GM12878 (cell line): ENCODE measurements at regions not wholly inside any gene's neighbourhood (a gene's known extent, or its start where the extent isn't known, plus 50 kb on each side); places are given as distances from the start of the nearest gene placed in this dataset.

ENCODE experiments used
- ATAC-seq: fragments of 200-7000 bp; cut with Tn5 transposase; 3 replicates; pipeline ENCODE4 v1.9.1; 2020; ENCODE audit warnings: mild to moderate bottlenecking, moderate library complexity
- BruUV-seq: library from RNA; stranded (reverse); fragments of 400-500 nt; replicated peaks from 2 replicates; lab custom pipeline; 2021; lab: Mats Ljungman, UMichigan
- CTCF ChIA-PET: fragments of 300-600 bp; sonication (Branson Sonifier 250); formaldehyde crosslinking; extraction: SDS; loops from one replicate; lab custom pipeline; 2021; ENCODE audit warnings: inconsistent platforms; lab: Yijun Ruan, JAX
- POLR2A ChIA-PET: fragments of 350-600 bp; formaldehyde crosslinking; extraction: SDS; loops from one replicate; lab custom pipeline; 2021; ENCODE audit warnings: inconsistent platforms; lab: Charles Lee
- RAD21 ChIA-PET: fragments of 300-600 bp; sonication (Branson Sonifier 250); formaldehyde crosslinking; loops from one replicate; lab custom pipeline; 2023; ENCODE audit warnings: antibody characterized with exemption; ENCODE audit not compliant: unreplicated experiment; lab: Charles Lee
- SMC1A ChIA-PET: fragments of 300-600 bp; sonication (Branson Sonifier 250); formaldehyde crosslinking; loops from one replicate; lab custom pipeline; 2023; ENCODE audit not compliant: unreplicated experiment, uncharacterized antibody; lab: Charles Lee
- DNase-seq: peaks from one replicate; pipeline ENCODE4 v3.0.0-alpha.2; 2011; ENCODE audit warnings: low read depth, low spot score
- FAIRE-seq: peaks from 3 replicates; lab custom pipeline; 2011; peaks lifted over from hg19 to GRCh38; lab: Jason Lieb, UNC
- H2AFZ ChIP-seq: 2 replicates; pipeline ENCODE4 v1.6.0; 2011; ENCODE audit warnings: low read depth, low read length, control low read depth; ENCODE audit not compliant: control insufficient read depth
- H3K27ac ChIP-seq: 2 replicates; pipeline ENCODE4 v1.5.1; 2011; ENCODE audit warnings: control low read depth; ENCODE audit not compliant: control insufficient read depth, insufficient read depth
- H3K27me3 ChIP-seq, 2 experiments: replicated peaks in 1 of 2; 2 replicates each; pipeline versions ENCODE4 v1.6.0 to v1.6.1; 2011; ENCODE audit warnings: low read length in 1 of 2; ENCODE audit not compliant: control insufficient read depth in 2 of 2, insufficient read depth in 2 of 2
- H3K36me3 ChIP-seq, 2 experiments: 2 replicates each; pipeline ENCODE4 v1.5.1; 2011; ENCODE audit warnings: low read length in 1 of 2; ENCODE audit not compliant: control insufficient read depth in 2 of 2, insufficient read depth in 2 of 2
- H3K4me1 ChIP-seq: 2 replicates; pipeline ENCODE4 v1.6.1; 2011; ENCODE audit warnings: mild to moderate bottlenecking, low read length, moderate library complexity, mixed read lengths; ENCODE audit not compliant: control insufficient read depth, insufficient read depth
- H3K4me2 ChIP-seq: 2 replicates; pipeline ENCODE4 v1.6.0; 2011; ENCODE audit warnings: control low read depth; ENCODE audit not compliant: control insufficient read depth, insufficient read depth
- H3K4me3 ChIP-seq: fragments of 200-600 bp; sonication (generic); 2 replicates; pipeline ENCODE4 v1.5.1; 2016
- H3K79me2 ChIP-seq: 2 replicates; pipeline ENCODE4 v1.6.0; 2011; ENCODE audit warnings: low read length; ENCODE audit not compliant: control insufficient read depth, insufficient read depth
- H3K9ac ChIP-seq: 2 replicates; pipeline ENCODE4 v1.8.0; 2011; ENCODE audit warnings: low read length, control low read depth, mixed read lengths; ENCODE audit not compliant: control insufficient read depth, insufficient read depth
- H3K9me3 ChIP-seq: replicated peaks from 3 replicates; pipeline ENCODE4 v1.5.1; 2011; ENCODE audit warnings: mild to moderate bottlenecking, low read length; ENCODE audit not compliant: control insufficient read depth, insufficient read depth
- H4K20me1 ChIP-seq: 2 replicates; pipeline ENCODE4 v1.6.0; 2011; ENCODE audit not compliant: control insufficient read depth, insufficient read depth
- CHD2 ChIP-seq: IDR thresholded peaks from 2 replicates; pipeline ENCODE4 v1.6.1; 2011; ENCODE audit warnings: low read depth, low read length, improper control_type of control experiment, borderline replicate concordance
- KDM1A ChIP-seq: fragments of 200-600 bp; sonication (generic); IDR thresholded peaks from 2 replicates; pipeline ENCODE4 v1.6.1; 2016; ENCODE audit warnings: borderline replicate concordance
- KLF5 ChIP-seq: fragments of 450-650 bp; IDR thresholded peaks from 2 replicates; pipeline ENCODE4 v1.6.1; 2014; ENCODE audit warnings: mild to moderate bottlenecking; ENCODE audit not compliant: partially characterized antibody
- MYB ChIP-seq: fragments of 150-350 bp; IDR thresholded peaks from 2 replicates; pipeline ENCODE4 v1.6.1; 2014; ENCODE audit warnings: mild to moderate bottlenecking, low read depth, low read length, borderline replicate concordance
- NBN ChIP-seq: fragments of 450-650 bp; IDR thresholded peaks from 2 replicates; pipeline ENCODE4 v1.6.1; 2016
- POLR2A ChIP-seq: IDR thresholded peaks from 2 replicates; pipeline ENCODE4 v1.6.1; 2011; ENCODE audit warnings: low read depth, mild to moderate bottlenecking, low read length
- ZNF207 ChIP-seq: fragments of 450-650 bp; IDR thresholded peaks from 2 replicates; pipeline ENCODE4 v1.6.1; 2014; ENCODE audit warnings: antibody characterized with exemption, mild to moderate bottlenecking, borderline replicate concordance
- ZZZ3 ChIP-seq: IDR thresholded peaks from 2 replicates; pipeline ENCODE4 v1.6.1; 2011; ENCODE audit warnings: low read depth; ENCODE audit not compliant: control insufficient read depth, insufficient read length
- WGBS: methylation state at CpG from one replicate; pipeline ENCODE4 v1.1.6; 2016; ENCODE audit warnings: low lambda C conversion rate; ENCODE audit not compliant: insufficient replicate concordance, insufficient coverage; ENCODE audit errors: missing lambda C conversion rate; 5-methylcytosine and 5-hydroxymethylcytosine counted together
- in situ Hi-C: fragments of 300-500 bp; cut with MboI; formaldehyde crosslinking; loops from 9 replicates; pipeline ENCODE4 v1.14.3; 2018; ENCODE audit warnings: mixed read lengths
- intact Hi-C: fragments of 100-400 bp; cut with micrococcal nuclease; formaldehyde crosslinking; loops from one replicate; pipeline ENCODE4 v1.14.2; 2022; ENCODE audit not compliant: unreplicated experiment
- TF ChIP-seq, protein P1 (sequence below): IDR thresholded peaks from 2 replicates; pipeline ENCODE4 v1.6.1; 2012; ENCODE audit warnings: improper control_type of control experiment, low read depth, low read length; ENCODE audit not compliant: insufficient replicate concordance

DNA sequence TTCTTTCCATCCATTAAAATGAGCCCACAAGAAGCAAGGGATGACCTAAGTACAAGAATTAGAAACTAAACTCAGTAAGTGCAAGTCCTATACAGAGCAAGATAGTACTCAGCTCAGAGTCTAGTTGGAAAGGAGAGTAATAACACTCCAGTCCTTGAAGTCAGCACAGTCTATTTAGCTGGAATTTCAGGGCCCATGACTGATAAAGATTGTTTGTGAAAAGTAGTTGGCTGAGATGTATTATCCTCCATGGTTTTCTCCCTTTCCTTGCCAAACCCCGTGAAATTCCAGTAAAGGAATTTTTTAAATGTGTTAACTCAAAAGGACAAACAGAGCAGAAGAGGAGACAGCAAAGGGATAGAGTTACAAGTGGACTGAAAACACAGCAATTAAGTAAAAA, 127.2 kb upstream of the STT3B start:
- ChIA-PET RAD21 (interaction anchor here (0.8 kb wide), 1 partner anchor 12 kb away, joined by 3 read pairs; no protein-coding TSS in a partner anchor), POLR2A (no interaction called here), SMC1A (interaction anchor here (0.7 to 1.8 kb wide), 6 partner anchors 10 to 131 kb away, joined by 3 to 6 read pairs (median 3); no protein-coding TSS in a partner anchor), CTCF (interaction anchor here (0.7 to 1.4 kb wide), 2 partner anchors 9 to 13 kb away, joined by 4 to 8 read pairs; no protein-coding TSS in a partner anchor)
- 0% methylated on average over 1 of the region's 1 CpG for WGBS
- BruUV-seq = no TSS peak
- Histone ChIP-seq H3K4me3 (no peak overlapping the region), H3K4me1 (no peaks in the 10 kb centered on the region), H3K36me3 (no peaks in the 10 kb centered on the region), H3K27me3 (no peaks in the 10 kb centered on the region), H3K79me2 (no peaks in the 10 kb centered on the region), H2AFZ (no peak overlapping the region; the same call in 1 of the 2 replicates), H3K27ac (no peak overlapping the region), H3K9me3 (no peaks in the 10 kb centered on the region), H3K9ac (no peak overlapping the region), H3K4me2 (no peak overlapping the region), H4K20me1 (no peaks in the 10 kb centered on the region)
- ATAC-seq = no peak
- FAIRE-seq = no peak
- no peak for TF ChIP-seq KLF5
- no peak for TF ChIP-seq CHD2
- TF ChIP-seq POLR2A = no peak
- no peak for TF ChIP-seq MYB
- no peak for TF ChIP-seq NBN
- TF ChIP-seq ZZZ3 = no peak
- no peak for TF ChIP-seq ZNF207
- TF ChIP-seq, protein P1, sequence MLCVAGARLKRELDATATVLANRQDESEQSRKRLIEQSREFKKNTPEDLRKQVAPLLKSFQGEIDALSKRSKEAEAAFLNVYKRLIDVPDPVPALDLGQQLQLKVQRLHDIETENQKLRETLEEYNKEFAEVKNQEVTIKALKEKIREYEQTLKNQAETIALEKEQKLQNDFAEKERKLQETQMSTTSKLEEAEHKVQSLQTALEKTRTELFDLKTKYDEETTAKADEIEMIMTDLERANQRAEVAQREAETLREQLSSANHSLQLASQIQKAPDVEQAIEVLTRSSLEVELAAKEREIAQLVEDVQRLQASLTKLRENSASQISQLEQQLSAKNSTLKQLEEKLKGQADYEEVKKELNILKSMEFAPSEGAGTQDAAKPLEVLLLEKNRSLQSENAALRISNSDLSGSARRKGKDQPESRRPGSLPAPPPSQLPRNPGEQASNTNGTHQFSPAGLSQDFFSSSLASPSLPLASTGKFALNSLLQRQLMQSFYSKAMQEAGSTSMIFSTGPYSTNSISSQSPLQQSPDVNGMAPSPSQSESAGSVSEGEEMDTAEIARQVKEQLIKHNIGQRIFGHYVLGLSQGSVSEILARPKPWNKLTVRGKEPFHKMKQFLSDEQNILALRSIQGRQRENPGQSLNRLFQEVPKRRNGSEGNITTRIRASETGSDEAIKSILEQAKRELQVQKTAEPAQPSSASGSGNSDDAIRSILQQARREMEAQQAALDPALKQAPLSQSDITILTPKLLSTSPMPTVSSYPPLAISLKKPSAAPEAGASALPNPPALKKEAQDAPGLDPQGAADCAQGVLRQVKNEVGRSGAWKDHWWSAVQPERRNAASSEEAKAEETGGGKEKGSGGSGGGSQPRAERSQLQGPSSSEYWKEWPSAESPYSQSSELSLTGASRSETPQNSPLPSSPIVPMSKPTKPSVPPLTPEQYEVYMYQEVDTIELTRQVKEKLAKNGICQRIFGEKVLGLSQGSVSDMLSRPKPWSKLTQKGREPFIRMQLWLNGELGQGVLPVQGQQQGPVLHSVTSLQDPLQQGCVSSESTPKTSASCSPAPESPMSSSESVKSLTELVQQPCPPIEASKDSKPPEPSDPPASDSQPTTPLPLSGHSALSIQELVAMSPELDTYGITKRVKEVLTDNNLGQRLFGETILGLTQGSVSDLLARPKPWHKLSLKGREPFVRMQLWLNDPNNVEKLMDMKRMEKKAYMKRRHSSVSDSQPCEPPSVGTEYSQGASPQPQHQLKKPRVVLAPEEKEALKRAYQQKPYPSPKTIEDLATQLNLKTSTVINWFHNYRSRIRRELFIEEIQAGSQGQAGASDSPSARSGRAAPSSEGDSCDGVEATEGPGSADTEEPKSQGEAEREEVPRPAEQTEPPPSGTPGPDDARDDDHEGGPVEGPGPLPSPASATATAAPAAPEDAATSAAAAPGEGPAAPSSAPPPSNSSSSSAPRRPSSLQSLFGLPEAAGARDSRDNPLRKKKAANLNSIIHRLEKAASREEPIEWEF = no peak
- no peak for TF ChIP-seq KDM1A
- intact Hi-C loops = no loop called here
- in situ Hi-C loops = no loop called here
- no peak for DNase-seq
